Astrocyte of the spinal cord (primary cell): ENCODE measurements at regions not wholly inside any gene's neighbourhood (a gene's known extent, or its start where the extent isn't known, plus 50 kb on each side); places are given as distances from the start of the nearest gene placed in this dataset.

ENCODE experiments used
- DNase-seq: peaks from one replicate; pipeline ENCODE4 v3.0.0; 2011; ENCODE audit warnings: low read depth, low spot score
- H3K4me3 ChIP-seq: 2 replicates; pipeline ENCODE4 v1.5.1; 2011; ENCODE audit warnings: low read depth, mild to moderate bottlenecking, low read length, moderate library complexity
- in situ Hi-C: cut with HindIII; loops from 2 replicates; pipeline ENCODE4 v1.10.0; 2017; ENCODE audit warnings: low sequenced_read_pairs
- TF ChIP-seq, protein P1 (sequence below): IDR thresholded peaks from 2 replicates; pipeline ENCODE4 v1.5.1; 2012; ENCODE audit warnings: low read depth, mild to moderate bottlenecking, low read length, inconsistent platforms

DNA sequence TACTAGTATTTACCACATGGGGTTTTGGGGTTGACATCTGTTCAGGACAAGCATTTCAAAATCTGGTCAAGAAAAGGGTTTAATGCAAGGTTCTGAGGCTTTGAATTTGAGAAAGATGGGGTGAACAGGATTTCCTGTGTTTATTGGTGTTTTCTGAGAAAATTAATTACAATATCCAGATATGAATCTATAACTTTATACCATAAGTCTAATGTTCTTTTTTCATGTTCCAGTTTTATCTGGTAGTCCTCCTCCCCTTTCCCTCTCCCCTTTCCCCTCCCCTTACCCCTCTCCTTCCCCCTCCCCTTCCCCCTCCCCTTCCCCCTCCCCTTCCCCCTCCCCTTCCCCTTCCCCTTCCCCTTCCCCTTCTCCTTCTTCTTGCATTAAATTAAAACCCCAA is 1518.2 kb upstream of the TMEFF2 start:
- DNase-seq: no peak
- no peak overlapping the region for H3K4me3 ChIP-seq
- in situ Hi-C loops: no loop called here
- TF ChIP-seq, protein P1, sequence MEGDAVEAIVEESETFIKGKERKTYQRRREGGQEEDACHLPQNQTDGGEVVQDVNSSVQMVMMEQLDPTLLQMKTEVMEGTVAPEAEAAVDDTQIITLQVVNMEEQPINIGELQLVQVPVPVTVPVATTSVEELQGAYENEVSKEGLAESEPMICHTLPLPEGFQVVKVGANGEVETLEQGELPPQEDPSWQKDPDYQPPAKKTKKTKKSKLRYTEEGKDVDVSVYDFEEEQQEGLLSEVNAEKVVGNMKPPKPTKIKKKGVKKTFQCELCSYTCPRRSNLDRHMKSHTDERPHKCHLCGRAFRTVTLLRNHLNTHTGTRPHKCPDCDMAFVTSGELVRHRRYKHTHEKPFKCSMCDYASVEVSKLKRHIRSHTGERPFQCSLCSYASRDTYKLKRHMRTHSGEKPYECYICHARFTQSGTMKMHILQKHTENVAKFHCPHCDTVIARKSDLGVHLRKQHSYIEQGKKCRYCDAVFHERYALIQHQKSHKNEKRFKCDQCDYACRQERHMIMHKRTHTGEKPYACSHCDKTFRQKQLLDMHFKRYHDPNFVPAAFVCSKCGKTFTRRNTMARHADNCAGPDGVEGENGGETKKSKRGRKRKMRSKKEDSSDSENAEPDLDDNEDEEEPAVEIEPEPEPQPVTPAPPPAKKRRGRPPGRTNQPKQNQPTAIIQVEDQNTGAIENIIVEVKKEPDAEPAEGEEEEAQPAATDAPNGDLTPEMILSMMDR: no peak

DNA sequence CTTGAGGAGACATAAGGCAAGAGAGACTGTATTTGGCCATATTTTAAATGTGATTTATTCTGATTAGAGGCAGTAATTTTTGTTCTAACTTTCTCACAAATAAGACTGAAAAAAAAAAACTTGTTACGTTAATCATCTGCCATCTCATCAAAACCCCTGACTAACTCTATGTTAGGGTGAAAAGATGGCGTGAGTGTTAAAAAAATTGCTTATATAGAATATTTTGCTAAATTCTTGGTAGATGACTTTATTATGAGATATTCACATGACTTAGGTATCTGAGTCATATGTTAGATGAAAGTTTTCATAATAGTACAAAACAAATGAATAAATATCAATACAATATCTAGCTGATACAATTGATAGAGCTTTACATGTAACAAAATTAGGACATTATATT is 1508.7 kb upstream of the TMEFF2 start:
- H3K4me3 ChIP-seq: no peak overlapping the region
- in situ Hi-C loops: no loop called here
- no peak for DNase-seq
- TF ChIP-seq, protein P1: no peak

DNA sequence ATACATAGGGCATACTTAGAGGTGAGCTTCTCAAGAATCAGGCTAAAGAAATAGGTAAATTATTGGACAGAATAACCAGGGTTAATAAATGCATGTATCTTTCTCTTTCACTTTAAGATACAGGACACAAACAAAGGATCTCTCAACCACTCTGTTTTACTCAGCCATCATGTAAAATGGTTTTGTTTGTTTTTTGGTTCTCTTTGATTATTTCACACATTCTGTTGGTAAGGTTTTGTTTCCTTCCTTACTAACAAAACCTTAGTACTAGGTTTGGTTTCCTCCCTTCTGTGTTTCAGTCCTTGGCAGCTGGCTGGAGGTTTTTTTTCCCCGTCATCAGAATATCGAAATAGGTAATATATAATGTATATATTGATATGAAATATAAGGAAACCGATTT is 1506.8 kb upstream of the TMEFF2 start:
- TF ChIP-seq, protein P1: no peak
- DNase-seq: no peak
- no peak overlapping the region for H3K4me3 ChIP-seq
- in situ Hi-C loops: no loop called here

DNA sequence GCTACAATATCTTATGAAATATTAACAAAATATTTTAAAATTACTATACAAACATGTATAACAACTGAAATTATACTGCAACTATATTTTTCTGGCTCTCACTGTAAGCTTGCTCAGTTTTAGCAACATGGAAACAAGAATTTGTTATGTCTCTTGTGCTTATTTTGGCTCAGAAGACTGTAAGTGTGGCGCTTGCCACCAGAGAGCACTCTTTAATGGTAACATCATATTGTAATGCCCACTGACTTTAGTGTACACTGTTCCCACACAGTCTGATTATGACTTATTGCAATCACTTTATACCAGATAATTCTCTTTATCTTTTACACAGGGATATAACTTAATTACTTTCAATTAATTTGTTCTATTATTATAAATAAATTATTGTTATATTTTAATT is 1500.6 kb upstream of the TMEFF2 start:
- in situ Hi-C loops: no loop called here
- DNase-seq: peak; percentile 64
- no peak overlapping the region for H3K4me3 ChIP-seq
- TF ChIP-seq, protein P1: peak; percentile 64

DNA sequence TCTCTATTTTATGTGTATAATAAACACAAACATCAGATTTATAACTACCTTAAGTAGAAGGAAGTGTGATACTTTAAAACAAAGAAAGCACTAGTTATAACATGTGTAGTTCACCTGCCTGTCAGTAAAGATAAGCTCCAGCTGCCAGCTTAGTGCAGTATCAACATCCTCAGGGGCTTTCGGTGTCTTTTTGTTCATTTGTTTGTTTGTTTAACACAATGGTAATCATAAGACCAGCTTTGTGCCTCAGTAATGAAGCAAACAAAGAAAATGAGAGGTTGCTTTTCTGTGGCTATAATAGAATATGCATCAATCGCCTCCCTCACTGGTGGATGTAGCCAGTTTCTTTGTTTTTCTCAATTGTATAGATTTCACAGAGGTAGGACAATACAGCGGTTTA is 1499.0 kb upstream of the TMEFF2 start:
- TF ChIP-seq, protein P1: no peak
- DNase-seq: no peak
- H3K4me3 ChIP-seq: no peak overlapping the region
- in situ Hi-C loops: no loop called here

DNA sequence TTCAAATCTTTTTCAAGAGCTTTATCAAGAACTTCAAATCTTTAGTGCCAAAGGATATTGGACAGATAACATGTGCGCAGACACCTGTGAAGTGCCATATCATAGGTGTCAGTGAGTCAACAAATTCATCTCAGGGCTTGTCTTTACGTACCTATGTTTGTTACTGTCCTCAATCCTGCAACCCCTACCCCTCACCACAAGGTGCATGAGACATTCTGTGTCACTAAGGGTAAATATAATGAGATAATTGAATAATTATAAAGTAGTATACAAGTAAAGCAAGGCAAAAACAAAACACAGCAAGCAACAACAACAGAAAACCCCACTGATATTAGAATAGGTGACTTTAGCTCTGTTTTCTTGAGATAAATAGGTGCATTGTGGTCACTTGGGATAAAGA is 1495.8 kb upstream of the TMEFF2 start:
- in situ Hi-C loops: no loop called here
- no peak for DNase-seq
- TF ChIP-seq, protein P1: no peak
- no peak overlapping the region for H3K4me3 ChIP-seq

DNA sequence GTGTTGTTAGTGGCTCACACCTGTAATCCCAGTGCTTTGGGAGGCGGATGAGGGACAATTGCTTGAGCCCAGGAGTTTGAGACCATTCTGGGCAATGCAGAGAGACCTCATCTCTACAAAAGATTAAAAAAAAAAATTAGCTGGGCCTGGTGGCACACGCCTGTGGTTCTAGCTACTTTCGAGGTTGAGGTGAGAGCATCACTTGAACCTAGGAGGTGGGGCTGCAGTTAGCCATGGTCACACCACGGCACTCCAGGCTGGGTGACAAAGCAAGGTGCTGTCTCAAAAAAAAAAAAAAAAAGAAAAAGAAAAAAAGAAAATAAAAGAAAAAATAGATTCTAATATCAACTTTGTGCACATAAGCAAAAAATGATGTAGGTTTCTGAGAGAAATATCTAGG is 1492.5 kb upstream of the TMEFF2 start:
- in situ Hi-C loops: no loop called here
- TF ChIP-seq, protein P1: no peak

More for the DNA sequence above, 1492.5 kb upstream of the TMEFF2 start:
- no peak for DNase-seq
- no peak overlapping the region for H3K4me3 ChIP-seq
